CD14-positive monocyte (primary cell): ENCODE measurements at regions not wholly inside any gene's neighbourhood (a gene's known extent, or its start where the extent isn't known, plus 50 kb on each side); places are given as distances from the start of the nearest gene placed in this dataset.

Experiments
- DNase-seq, 3 donors: peaks; one replicate each; pipeline ENCODE4 v3.0.0-alpha.2; 2011 to 2022
- H2AFZ ChIP-seq: 2 replicates; pipeline ENCODE4 v1.6.0; 2012; ENCODE audit warnings: mild to moderate bottlenecking, low read depth, low read length, inconsistent platforms; ENCODE audit not compliant: insufficient read depth, poor library complexity, severe bottlenecking
- H3K27ac ChIP-seq, 2 donors: 1 replicate in 1 of 2; 2 replicates in 1 of 2; pipeline ENCODE4 v1.5.1; 2012 to 2013; ENCODE audit warnings: low read length in 2 of 2, control low read depth in 1 of 2, inconsistent platforms in 1 of 2, low read depth in 1 of 2, mild to moderate bottlenecking in 1 of 2
- H3K27me3 ChIP-seq, 2 donors: one replicate each; pipeline versions ENCODE4 v1.6.0 to v1.6.1; 2011 to 2013; ENCODE audit warnings: low read length in 2 of 2; ENCODE audit not compliant: control insufficient read depth in 2 of 2, insufficient read depth in 2 of 2
- H3K36me3 ChIP-seq, 2 donors: replicated peaks in 1 of 2; 1 replicate in 1 of 2; 2 replicates in 1 of 2; pipeline versions ENCODE4 v1.5.1 to v1.6.1; 2012 to 2013; ENCODE audit warnings: low read length in 2 of 2, control low read depth in 1 of 2, inconsistent platforms in 1 of 2, mild to moderate bottlenecking in 1 of 2; ENCODE audit not compliant: insufficient read depth in 2 of 2, control insufficient read depth in 1 of 2
- H3K4me1 ChIP-seq, 2 donors: 1 replicate in 1 of 2; 2 replicates in 1 of 2; pipeline versions ENCODE4 v1.5.1 to v1.6.1; 2012 to 2013; ENCODE audit warnings: low read length in 2 of 2, control low read depth in 1 of 2, inconsistent platforms in 1 of 2, mild to moderate bottlenecking in 1 of 2, moderate library complexity in 1 of 2; ENCODE audit not compliant: insufficient read depth in 2 of 2, control insufficient read depth in 1 of 2
- H3K4me2 ChIP-seq: replicated peaks from 2 replicates; pipeline ENCODE3; 2012; ENCODE audit warnings: low read length, moderate library complexity, mild to moderate bottlenecking; ENCODE audit not compliant: poor library complexity, severe bottlenecking; ENCODE audit errors: extremely low read depth
- H3K4me3 ChIP-seq, 3 experiments: fragments of 200-600 bp in 1 of 3; sonication (generic) in 1 of 3; replicated peaks in 1 of 3; 1 replicate in 2 of 3; 2 replicates in 1 of 3; pipeline ENCODE4 v1.5.1; 2011 to 2013; ENCODE audit warnings: low read length in 3 of 3, mild to moderate bottlenecking in 3 of 3, control low read depth in 2 of 3, low read depth in 2 of 3, inconsistent platforms in 1 of 3, moderate library complexity in 1 of 3
- H3K79me2 ChIP-seq: 2 replicates; pipeline ENCODE4 v1.6.0; 2012; ENCODE audit warnings: mild to moderate bottlenecking, control low read depth, inconsistent platforms, low read length, moderate library complexity; ENCODE audit not compliant: insufficient read depth
- H3K9ac ChIP-seq: 2 replicates; pipeline ENCODE4 v1.6.0; 2017; ENCODE audit warnings: low read length, mild to moderate bottlenecking; ENCODE audit not compliant: insufficient read depth, poor library complexity, severe bottlenecking
- H3K9me3 ChIP-seq, 2 donors: replicated peaks in 1 of 2; 1 replicate in 1 of 2; 2 replicates in 1 of 2; pipeline versions ENCODE4 v1.5.1 to v1.6.1; 2012 to 2013; ENCODE audit warnings: low read length in 2 of 2, control low read depth in 1 of 2; ENCODE audit not compliant: control insufficient read depth in 1 of 2, insufficient read depth in 1 of 2
- H4K20me1 ChIP-seq: 2 replicates; pipeline ENCODE4 v1.6.0; 2012; ENCODE audit warnings: mild to moderate bottlenecking, low read length, control low read depth, moderate library complexity; ENCODE audit not compliant: insufficient read depth
- H3K27ac Mint-ChIP-seq, 7 donors: one replicate each; pipeline ENCODE4 v1.8.0; 2020; ENCODE audit warnings: mild to moderate bottlenecking in 7 of 7, mixed read lengths in 7 of 7, moderate library complexity in 6 of 7, inconsistent platforms in 2 of 7
- H3K27me3 Mint-ChIP-seq, 3 donors: one replicate each; pipeline ENCODE4 v1.8.0; 2021 to 2022; ENCODE audit warnings: low read depth in 3 of 3, mild to moderate bottlenecking in 3 of 3, mixed read lengths in 3 of 3, moderate library complexity in 3 of 3, inconsistent platforms in 1 of 3
- H3K36me3 Mint-ChIP-seq, 2 donors: one replicate each; pipeline ENCODE4 v1.8.0; 2020; ENCODE audit warnings: mixed read lengths in 2 of 2, inconsistent platforms in 1 of 2, mild to moderate bottlenecking in 1 of 2
- H3K4me1 Mint-ChIP-seq: one replicate; pipeline ENCODE4 v1.8.0; 2020; ENCODE audit warnings: mild to moderate bottlenecking, mixed read lengths
- H3K4me3 Mint-ChIP-seq, 2 donors: one replicate each; pipeline ENCODE4 v1.8.0; 2020; ENCODE audit warnings: mild to moderate bottlenecking in 2 of 2, mixed read lengths in 2 of 2, moderate library complexity in 1 of 2
- H3K9me3 Mint-ChIP-seq, 7 donors: one replicate each; pipeline ENCODE4 v1.8.0; 2020 to 2022; ENCODE audit warnings: mixed read lengths in 7 of 7, mild to moderate bottlenecking in 6 of 7, moderate library complexity in 6 of 7, inconsistent platforms in 2 of 7
- CTCF ChIP-seq: fragments of 200-600 bp; IDR thresholded peaks from one replicate; pipeline ENCODE4 v1.8.0; 2022; ENCODE audit warnings: antibody characterized with exemption, mild to moderate bottlenecking
- WGBS: methylation state at CpG from one replicate; pipeline ENCODE4 v1.1.5; 2013; ENCODE audit warnings: missing lambda C conversion rate; ENCODE audit not compliant: insufficient coverage; 5-methylcytosine and 5-hydroxymethylcytosine counted together
- intact Hi-C, 2 donors: fragments of 100-400 bp; cut with micrococcal nuclease; formaldehyde crosslinking; loops; one replicate each; pipeline versions ENCODE4 v1.15.0 to v1.15.1; 2023

DNA sequence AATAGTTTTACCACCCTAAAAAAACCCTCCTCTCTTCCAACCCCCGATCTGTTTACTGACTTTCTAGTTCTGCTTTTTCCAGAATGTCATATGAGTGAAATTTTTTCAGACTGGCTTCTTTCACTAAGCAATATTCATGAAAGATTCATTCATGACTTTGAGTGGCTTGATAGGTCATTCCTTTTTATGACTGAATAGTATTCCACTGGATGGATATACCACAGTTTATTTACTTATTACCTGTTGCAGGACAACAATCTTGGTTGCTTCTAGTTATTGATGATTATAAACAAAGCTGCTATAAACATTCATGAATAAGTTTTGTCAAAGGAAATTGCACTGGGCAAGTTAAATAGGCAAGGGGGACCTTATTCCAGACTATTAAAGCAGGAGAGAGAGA lies 264.2 kb downstream of the UTP18 start:
- H3K79me2 ChIP-seq, result no peaks in the 10 kb centered on the region
- H3K27ac Mint-ChIP-seq, result no peak overlapping the region
- no peak overlapping the region for H3K27ac ChIP-seq
- intact Hi-C loops, result no loop called here
- no peak overlapping the region for H2AFZ ChIP-seq
- no peaks in the 10 kb centered on the region for H3K27me3 ChIP-seq
- no peaks in the 10 kb centered on the region for H3K9me3 ChIP-seq
- no peak overlapping the region for H3K4me3 ChIP-seq
- H3K36me3 Mint-ChIP-seq, result no peaks in the 10 kb centered on the region
- H4K20me1 ChIP-seq, result no peaks in the 10 kb centered on the region
- peaks cover 0 to 4% (median 0%) of the 10 kb centered on the region in 7 donors for H3K9me3 Mint-ChIP-seq
- TF ChIP-seq CTCF, result no peak
- no peak overlapping the region for H3K4me3 Mint-ChIP-seq
- no peak overlapping the region for H3K9ac ChIP-seq
- H3K4me1 Mint-ChIP-seq, result no peaks in the 10 kb centered on the region
- no peaks in the 10 kb centered on the region for H3K36me3 ChIP-seq
- H3K4me2 ChIP-seq, result no peak overlapping the region
- DNase-seq, result no peak
- no CpG with 5 or more reads among the region's 1 CpG for WGBS
- peaks cover 1 to 5% (median 4%) of the 10 kb centered on the region in 3 donors for H3K27me3 Mint-ChIP-seq
- H3K4me1 ChIP-seq, result no peaks in the 10 kb centered on the region

DNA sequence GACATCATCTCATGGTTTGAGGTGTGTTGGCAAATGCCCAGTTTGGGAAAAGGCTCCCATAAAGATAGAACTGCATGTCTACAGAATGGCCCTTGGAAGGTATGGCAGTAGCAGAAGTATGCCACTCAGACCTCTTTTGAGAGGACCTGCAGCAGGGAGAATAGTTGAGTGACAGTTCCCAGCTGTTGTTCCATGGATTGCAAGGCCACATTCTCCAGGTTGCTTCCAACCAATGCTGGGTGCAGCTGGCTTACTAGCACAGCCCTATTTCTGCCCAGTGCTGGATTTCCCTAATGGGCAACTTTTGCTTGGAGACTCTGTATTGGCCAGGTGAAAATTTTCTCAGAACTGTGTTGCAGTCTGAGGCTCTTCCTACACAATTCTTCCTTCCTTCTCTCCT lies 266.2 kb downstream of the UTP18 start:
- Histone ChIP-seq H3K9ac (no peak overlapping the region), H2AFZ (no peak overlapping the region), H3K4me1 (no peaks in the 10 kb centered on the region), H4K20me1 (no peaks in the 10 kb centered on the region), H3K4me3 (no peak overlapping the region), H3K27ac (no peak overlapping the region), H3K4me2 (no peak overlapping the region), H3K79me2 (no peaks in the 10 kb centered on the region), H3K27me3 (no peaks in the 10 kb centered on the region), H3K9me3 (no peaks in the 10 kb centered on the region), H3K36me3 (no peaks in the 10 kb centered on the region)
- Mint-ChIP-seq H3K27me3 (peaks cover 1 to 4% (median 3%) of the 10 kb centered on the region in 3 donors), H3K9me3 (peaks cover 0 to 4% (median 0%) of the 10 kb centered on the region in 7 donors), H3K4me3 (no peak overlapping the region), H3K4me1 (no peaks in the 10 kb centered on the region), H3K36me3 (no peaks in the 10 kb centered on the region), H3K27ac (no peak overlapping the region)
- intact Hi-C loops, result no loop called here
- DNase-seq, result no peak
- TF ChIP-seq CTCF, result no peak
